NB4 (cell line): ENCODE measurements at regions not wholly inside any gene's neighbourhood (a gene's known extent, or its start where the extent isn't known, plus 50 kb on each side); places are given as distances from the start of the nearest gene placed in this dataset.

Source experiments
- CTCF ChIP-seq: IDR thresholded peaks from one replicate; pipeline ENCODE4 v1.5.1; 2012; ENCODE audit warnings: low read depth, low read length
- MAX ChIP-seq: IDR thresholded peaks from 2 replicates; pipeline ENCODE4 v1.6.1; 2011; ENCODE audit warnings: low read depth, low read length
- MYC ChIP-seq: IDR thresholded peaks from 2 replicates; pipeline ENCODE4 v1.6.1; 2011; ENCODE audit warnings: low read depth, low read length
- POLR2A ChIP-seq: IDR thresholded peaks from 2 replicates; pipeline ENCODE4 v1.6.1; 2011; ENCODE audit warnings: mild to moderate bottlenecking; ENCODE audit not compliant: insufficient read length; ENCODE audit errors: extremely low read depth

GRCh38 chr13:97639236-97639635 is 205.3 kb downstream of the RAP2A start:
- TF ChIP-seq MAX (no peak), CTCF (no peak), POLR2A (no peak), MYC (no peak)
